Left lung (tissue), 4 donors: ENCODE measurements at regions not wholly inside any gene's neighbourhood (a gene's known extent, or its start where the extent isn't known, plus 50 kb on each side); places are given as distances from the start of the nearest gene placed in this dataset.
"Not testable (repeated sequence)": the region's sequence is repeated elsewhere in the genome, so short reads cannot be mapped to it uniquely, and the experiment has no call there.

ENCODE experiments used
- ATAC-seq: fragments of 200-7000 bp; cut with Tn5 transposase; one replicate; pipeline ENCODE4 v1.9.1; 2020; ENCODE audit warnings: moderate library complexity
- DNase-seq, 4 donors: peaks; one replicate each; pipeline ENCODE4 v3.0.0-alpha.2; 2013 to 2020
- H3K27ac ChIP-seq, 2 donors: fragments of 200-600 bp; sonication (generic) in 1 of 2; one replicate each; pipeline versions ENCODE4 v1.5.0 to v1.8.0; 2020 to 2021
- H3K27me3 ChIP-seq, 2 donors: fragments of 200-600 bp; sonication (generic) in 1 of 2; one replicate each; pipeline versions ENCODE4 v1.5.0 to v1.8.0; 2020 to 2021
- H3K36me3 ChIP-seq, 2 donors: fragments of 200-600 bp; sonication (generic) in 1 of 2; one replicate each; pipeline versions ENCODE4 v1.5.0 to v1.8.0; 2020 to 2021
- H3K4me1 ChIP-seq, 2 donors: fragments of 200-600 bp; one replicate each; pipeline ENCODE4 v1.8.0; 2021
- H3K4me3 ChIP-seq, 2 donors: fragments of 200-600 bp; sonication (generic) in 1 of 2; one replicate each; pipeline versions ENCODE4 v1.5.0 to v1.8.0; 2020 to 2021; ENCODE audit warnings: mild to moderate bottlenecking in 1 of 2
- H3K9me3 ChIP-seq, 2 donors: fragments of 200-600 bp; sonication (generic) in 1 of 2; one replicate each; pipeline versions ENCODE4 v1.5.0 to v1.8.0; 2020 to 2021
- intact Hi-C, 2 donors: fragments of 100-400 bp; cut with DNase I; formaldehyde crosslinking; loops; one replicate each; pipeline versions ENCODE4 v1.11.2 to v1.14.2; 2022
- TF ChIP-seq, protein P1 (sequence below), 2 donors: fragments of 200-600 bp; sonication (generic) in 1 of 2; IDR thresholded peaks; one replicate each; pipeline versions ENCODE4 v1.5.0 to v1.8.0; 2021; ENCODE audit warnings: antibody characterized with exemption in 2 of 2
- donor health status: DM: no; HTN: yes; CAD: no.
- donor health status: DM: no; HTN: no; CAD: no.

GRCh38 chr5:91598216-91598615 lies 215.1 kb upstream of the ARRDC3 start:
- peak in 1 of 4 donors; percentile 1 for DNase-seq
- H3K36me3 ChIP-seq: no peaks in the 10 kb centered on the region
- TF ChIP-seq, protein P1, sequence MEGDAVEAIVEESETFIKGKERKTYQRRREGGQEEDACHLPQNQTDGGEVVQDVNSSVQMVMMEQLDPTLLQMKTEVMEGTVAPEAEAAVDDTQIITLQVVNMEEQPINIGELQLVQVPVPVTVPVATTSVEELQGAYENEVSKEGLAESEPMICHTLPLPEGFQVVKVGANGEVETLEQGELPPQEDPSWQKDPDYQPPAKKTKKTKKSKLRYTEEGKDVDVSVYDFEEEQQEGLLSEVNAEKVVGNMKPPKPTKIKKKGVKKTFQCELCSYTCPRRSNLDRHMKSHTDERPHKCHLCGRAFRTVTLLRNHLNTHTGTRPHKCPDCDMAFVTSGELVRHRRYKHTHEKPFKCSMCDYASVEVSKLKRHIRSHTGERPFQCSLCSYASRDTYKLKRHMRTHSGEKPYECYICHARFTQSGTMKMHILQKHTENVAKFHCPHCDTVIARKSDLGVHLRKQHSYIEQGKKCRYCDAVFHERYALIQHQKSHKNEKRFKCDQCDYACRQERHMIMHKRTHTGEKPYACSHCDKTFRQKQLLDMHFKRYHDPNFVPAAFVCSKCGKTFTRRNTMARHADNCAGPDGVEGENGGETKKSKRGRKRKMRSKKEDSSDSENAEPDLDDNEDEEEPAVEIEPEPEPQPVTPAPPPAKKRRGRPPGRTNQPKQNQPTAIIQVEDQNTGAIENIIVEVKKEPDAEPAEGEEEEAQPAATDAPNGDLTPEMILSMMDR (IDR thresholded peaks at IDR 0.05): no peak
- intact Hi-C loops: no loop called here
- no peak for ATAC-seq
- peaks cover 0 to 24% of the 10 kb centered on the region in 2 donors for H3K9me3 ChIP-seq
- no peaks in the 10 kb centered on the region for H3K4me1 ChIP-seq
- H3K4me3 ChIP-seq: no peak overlapping the region
- no peak overlapping the region for H3K27ac ChIP-seq
- no peaks in the 10 kb centered on the region for H3K27me3 ChIP-seq

DNA sequence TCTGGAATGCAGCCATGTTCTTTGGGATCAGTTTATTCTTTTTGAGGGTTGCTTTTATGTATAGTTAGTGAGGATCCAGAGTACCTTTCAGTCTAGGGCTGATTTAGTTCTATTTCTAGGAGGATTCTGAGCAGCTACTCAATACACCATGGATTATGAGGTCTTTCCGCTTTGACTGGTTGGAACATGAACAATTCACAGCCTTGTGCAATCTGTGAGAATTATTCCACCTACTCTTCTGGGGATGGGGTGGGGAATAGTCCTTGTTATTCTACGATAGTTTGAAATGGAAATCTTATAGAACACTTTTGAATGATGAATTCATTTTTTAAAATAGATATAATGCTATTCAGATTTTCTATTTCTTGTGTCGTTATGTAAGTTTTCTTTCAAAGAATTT lies 212.3 kb upstream of the ARRDC3 start:
- ATAC-seq: no peak
- no peaks in the 10 kb centered on the region for H3K27me3 ChIP-seq
- H3K27ac ChIP-seq: no peak overlapping the region
- peaks cover 0 to 45% of the 10 kb centered on the region in 2 donors for H3K9me3 ChIP-seq
- intact Hi-C loops: no loop called here
- no peak overlapping the region for H3K4me3 ChIP-seq
- TF ChIP-seq, protein P1 (IDR thresholded peaks at IDR 0.05): no peak
- H3K4me1 ChIP-seq: no peaks in the 10 kb centered on the region
- no peak for DNase-seq
- H3K36me3 ChIP-seq: no peaks in the 10 kb centered on the region

- intact Hi-C loops: no loop called here
- no peak overlapping the region for H3K27ac ChIP-seq
- H3K9me3 ChIP-seq: peaks cover 0 to 59% of the 10 kb centered on the region in 2 donors
- ATAC-seq (no peak), DNase-seq (no peak)
- H3K4me3 ChIP-seq: no peak overlapping the region
- H3K27me3 ChIP-seq: no peaks in the 10 kb centered on the region
- no peaks in the 10 kb centered on the region for H3K4me1 ChIP-seq
- no peaks in the 10 kb centered on the region for H3K36me3 ChIP-seq
- TF ChIP-seq, protein P1 (IDR thresholded peaks at IDR 0.05): no peak
Measured at GRCh38 chr5:91591076-91591475, 208.0 kb upstream of the ARRDC3 start.

- DNase-seq: no peak
- TF ChIP-seq, protein P1 (IDR thresholded peaks at IDR 0.05): no peak
- Histone ChIP-seq H3K36me3 (no peaks in the 10 kb centered on the region), H3K27ac (no peak overlapping the region), H3K4me3 (no peak overlapping the region), H3K4me1 (no peaks in the 10 kb centered on the region), H3K9me3 (peaks cover 0 to 22% of the 10 kb centered on the region in 2 donors), H3K27me3 (no peaks in the 10 kb centered on the region)
- intact Hi-C loops: no loop called here
- ATAC-seq: peak; percentile 91
Measured at GRCh38 chr5:91586232-91586631, 203.1 kb upstream of the ARRDC3 start.

DNA sequence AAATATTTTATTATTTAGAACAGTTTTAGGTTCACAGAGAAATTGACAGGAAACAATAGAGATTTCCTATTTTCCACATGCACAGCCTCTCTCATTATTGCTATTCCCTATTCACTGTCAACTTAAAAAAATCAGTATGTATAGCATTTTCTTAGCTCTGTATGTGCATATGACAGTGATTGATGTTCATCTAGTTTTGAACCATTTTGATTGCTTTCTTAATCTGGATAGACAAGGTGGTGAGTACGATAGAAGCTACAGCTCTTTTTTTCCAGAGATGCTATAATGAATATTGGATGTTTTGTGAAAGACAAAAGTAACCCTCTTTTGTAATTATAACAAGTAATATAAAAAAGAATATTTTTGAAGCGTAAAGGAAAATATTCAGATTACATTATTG lies 201.2 kb upstream of the ARRDC3 start:
- no peaks in the 10 kb centered on the region for H3K36me3 ChIP-seq
- H3K9me3 ChIP-seq: peaks cover 0 to 6% of the 10 kb centered on the region in 2 donors
- DNase-seq (no peak), ATAC-seq (no peak)
- no peak overlapping the region for H3K4me3 ChIP-seq
- H3K27ac ChIP-seq: no peak overlapping the region
- intact Hi-C loops: no loop called here
- H3K4me1 ChIP-seq: no peaks in the 10 kb centered on the region
- TF ChIP-seq, protein P1 (IDR thresholded peaks at IDR 0.05): no peak
- H3K27me3 ChIP-seq: no peaks in the 10 kb centered on the region

DNA sequence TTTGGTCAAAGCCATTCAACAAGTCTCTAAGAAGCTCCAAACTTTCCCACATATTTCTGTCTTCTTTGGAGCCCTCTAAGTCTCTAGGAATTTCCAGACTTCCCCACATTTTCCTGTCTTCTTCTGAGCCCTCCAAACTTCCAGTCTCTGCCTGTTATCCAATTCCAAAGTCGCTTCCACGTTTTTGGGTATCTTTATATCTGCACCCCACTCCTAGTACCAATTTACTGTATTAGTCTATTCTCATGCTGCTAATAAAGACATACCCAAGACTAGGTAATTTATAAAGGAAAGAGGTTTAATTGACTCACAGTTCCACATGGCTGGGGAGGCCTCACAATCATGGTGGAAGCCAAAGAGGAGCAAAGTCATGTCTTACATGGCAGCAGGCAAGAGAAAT lies 182.9 kb upstream of the ARRDC3 start:
- intact Hi-C loops, H3K27ac ChIP-seq, DNase-seq, ATAC-seq, H3K4me3 ChIP-seq, H3K36me3 ChIP-seq, H3K27me3 ChIP-seq, H3K4me1 ChIP-seq: not testable (repeated sequence)
- H3K9me3 ChIP-seq: peaks cover 0 to 43% of the 10 kb centered on the region in 2 donors
